Liver (tissue), 8 donors: ENCODE measurements at regions not wholly inside any gene's neighbourhood (a gene's known extent, or its start where the extent isn't known, plus 50 kb on each side); places are given as distances from the start of the nearest gene placed in this dataset.

ENCODE experiments used
- DNase-seq: peaks from one replicate; pipeline ENCODE4 v3.0.0-alpha.2; 2017; ENCODE audit warnings: low spot score
- H3K27ac ChIP-seq, 2 donors: one replicate each; pipeline ENCODE4 v1.7.0; 2013; ENCODE audit warnings: inconsistent platforms in 2 of 2, low read length in 2 of 2, control low read depth in 1 of 2, low read depth in 1 of 2, mild to moderate bottlenecking in 1 of 2
- H3K27me3 ChIP-seq, 4 donors: one replicate each; pipeline versions ENCODE4 v1.6.1 to v1.7.0; 2013; ENCODE audit warnings: low read length in 3 of 4, inconsistent platforms in 1 of 4, mild to moderate bottlenecking in 1 of 4, moderate library complexity in 1 of 4; ENCODE audit not compliant: control insufficient read depth in 4 of 4, insufficient read depth in 4 of 4
- H3K36me3 ChIP-seq, 4 donors: one replicate each; pipeline versions ENCODE4 v1.6.1 to v1.7.0; 2013; ENCODE audit warnings: low read length in 3 of 4, mild to moderate bottlenecking in 3 of 4, low read depth in 1 of 4, moderate library complexity in 1 of 4; ENCODE audit not compliant: control insufficient read depth in 4 of 4, insufficient read depth in 3 of 4
- H3K4me1 ChIP-seq, 4 donors: one replicate each; pipeline versions ENCODE4 v1.6.1 to v1.7.0; 2013; ENCODE audit warnings: low read length in 3 of 4, mild to moderate bottlenecking in 3 of 4, moderate library complexity in 1 of 4; ENCODE audit not compliant: control insufficient read depth in 4 of 4, insufficient read depth in 4 of 4
- H3K4me3 ChIP-seq, 3 donors: one replicate each; pipeline versions ENCODE4 v1.6.1 to v1.7.0; 2013; ENCODE audit warnings: low read length in 3 of 3, control low read depth in 1 of 3, low read depth in 1 of 3, mild to moderate bottlenecking in 1 of 3
- H3K9ac ChIP-seq, 2 donors: one replicate each; pipeline ENCODE4 v1.7.0; 2013; ENCODE audit warnings: low read length in 2 of 2, mild to moderate bottlenecking in 2 of 2, moderate library complexity in 2 of 2, control low read depth in 1 of 2, low read depth in 1 of 2
- H3K9me3 ChIP-seq, 4 donors: one replicate each; pipeline versions ENCODE4 v1.6.1 to v1.7.0; 2013; ENCODE audit warnings: low read length in 3 of 4; ENCODE audit not compliant: control insufficient read depth in 4 of 4
- CTCF ChIP-seq: fragments of 150-350 bp; IDR thresholded peaks from 2 replicates; pipeline ENCODE4 v1.5.1; 2017; ENCODE audit warnings: improper control_type of control experiment, low read depth, low read length; ENCODE audit not compliant: missing input control
- FOXA1 ChIP-seq: IDR thresholded peaks from 2 replicates; pipeline ENCODE4 v1.6.1; 2016; ENCODE audit warnings: antibody characterized with exemption
- FOXA2 ChIP-seq: IDR thresholded peaks from 2 replicates; pipeline ENCODE4 v1.6.1; 2016; ENCODE audit warnings: antibody characterized with exemption
- GABPA ChIP-seq, 2 donors: IDR thresholded peaks in 1 of 2; conservative IDR thresholded peaks in 1 of 2; 2 replicates each; pipeline ENCODE4 v1.6.1; 2016; ENCODE audit warnings: antibody characterized with exemption in 2 of 2, mild to moderate bottlenecking in 1 of 2, moderate library complexity in 1 of 2
- HNF4A ChIP-seq, 2 donors: conservative IDR thresholded peaks; 2 replicates each; pipeline ENCODE4 v1.6.1; 2016; ENCODE audit warnings: antibody characterized with exemption in 2 of 2, mild to moderate bottlenecking in 2 of 2
- HNF4G ChIP-seq: IDR thresholded peaks from 2 replicates; pipeline ENCODE4 v1.6.1; 2016; ENCODE audit warnings: antibody characterized with exemption
- JUND ChIP-seq, 2 donors: IDR thresholded peaks; 2 replicates each; pipeline ENCODE4 v1.6.1; 2016; ENCODE audit warnings: antibody characterized with exemption in 2 of 2
- MAX ChIP-seq: IDR thresholded peaks from 2 replicates; pipeline ENCODE4 v1.6.1; 2016; ENCODE audit warnings: antibody characterized with exemption
- NR2F2 ChIP-seq: IDR thresholded peaks from 2 replicates; pipeline ENCODE4 v1.6.1; 2016; ENCODE audit warnings: antibody characterized with exemption
- RAD21 ChIP-seq, 2 donors: IDR thresholded peaks; 2 replicates each; pipeline ENCODE4 v1.6.1; 2016; ENCODE audit warnings: antibody characterized with exemption in 2 of 2, mild to moderate bottlenecking in 2 of 2
- REST ChIP-seq: IDR thresholded peaks from 2 replicates; pipeline ENCODE4 v1.6.1; 2016; ENCODE audit warnings: antibody characterized with exemption, mild to moderate bottlenecking
- RXRA ChIP-seq, 2 donors: IDR thresholded peaks; 2 replicates each; pipeline ENCODE4 v1.6.1; 2017 to 2018; ENCODE audit warnings: antibody characterized with exemption in 2 of 2, mild to moderate bottlenecking in 1 of 2
- SP1 ChIP-seq: IDR thresholded peaks from 2 replicates; pipeline ENCODE4 v1.6.1; 2018; ENCODE audit warnings: antibody characterized with exemption, mild to moderate bottlenecking
- TAF1 ChIP-seq: conservative IDR thresholded peaks from 2 replicates; pipeline ENCODE4 v1.6.1; 2016; ENCODE audit warnings: antibody characterized with exemption, mild to moderate bottlenecking
- YY1 ChIP-seq: IDR thresholded peaks from 2 replicates; pipeline ENCODE4 v1.6.1; 2016; ENCODE audit warnings: antibody characterized with exemption, mild to moderate bottlenecking
- ZBTB33 ChIP-seq: IDR thresholded peaks from 2 replicates; pipeline ENCODE4 v1.6.1; 2016; ENCODE audit warnings: antibody characterized with exemption
- WGBS: extraction: QIAGEN DNeasy Blood & Tissue Kit; methylation state at CpG from one replicate; pipeline ENCODE4 v1.1.7; 2013; 5-methylcytosine and 5-hydroxymethylcytosine counted together
- donor health status: healthy.
- donor health status: healthy.
- donor health status: healthy.
- donor health status: healthy.
- donor health status: healthy.

GRCh38 chr14:101361451-101362433 lies 199.6 kb upstream of the DIO3 start:
- H3K4me3 ChIP-seq = no peak overlapping the region
- TF ChIP-seq FOXA2 = no peak
- no peak for TF ChIP-seq CTCF
- TF ChIP-seq FOXA1 = no peak
- TF ChIP-seq NR2F2 = no peak
- no peak for TF ChIP-seq GABPA (IDR thresholded peaks at IDR 0.05 in 1 of 2, conservative IDR thresholded peaks at IDR 0.05 in 1 of 2)
- no peak for TF ChIP-seq HNF4G
- TF ChIP-seq YY1 = no peak
- no peak for TF ChIP-seq SP1
- no peak for TF ChIP-seq TAF1
- no peak for TF ChIP-seq MAX
- TF ChIP-seq REST = no peak
- TF ChIP-seq RXRA (IDR thresholded peaks at IDR 0.05) = no peak
- no peak for TF ChIP-seq RAD21 (IDR thresholded peaks at IDR 0.05)
- TF ChIP-seq JUND (IDR thresholded peaks at IDR 0.05) = no peak
- TF ChIP-seq ZBTB33 = no peak
- no peak for TF ChIP-seq HNF4A (conservative IDR thresholded peaks at IDR 0.05)
- WGBS = 91% methylated on average over 20 of the region's 20 CpGs

More at GRCh38 chr14:101361451-101362433, 199.6 kb upstream of the DIO3 start:
- Histone ChIP-seq H3K36me3 (no peaks in the 10 kb centered on the region), H3K4me1 (peaks cover 0 to 8% (median 4%) of the 10 kb centered on the region in 4 donors), H3K9ac (no peak overlapping the region), H3K27me3 (no peaks in the 10 kb centered on the region), H3K27ac (no peak overlapping the region), H3K9me3 (peaks cover 0 to 2% (median 0%) of the 10 kb centered on the region in 4 donors)
- DNase-seq = no peak
